Activated naive CD4-positive, alpha-beta T cell treated with anti-CD3 and anti-CD28 coated beads, Interleukin-2, amount 50 U/mL, for 72 hours (primary cell): ENCODE measurements at regions not wholly inside any gene's neighbourhood (a gene's known extent, or its start where the extent isn't known, plus 50 kb on each side); places are given as distances from the start of the nearest gene placed in this dataset.

Experiments
- ATAC-seq, 2 donors: fragments of 150-1000 bp; cut with Tn5 transposase; 2 replicates each; pipeline ENCODE4 v1.10.0; 2021; ENCODE audit warnings: mild to moderate bottlenecking in 2 of 2, moderate library complexity in 2 of 2
- DNase-seq, 2 donors: peaks; one replicate each; pipeline ENCODE4 v3.0.0; 2021 to 2022; ENCODE audit warnings: low spot score in 2 of 2
- H3K27ac Mint-ChIP-seq, 2 donors: one replicate each; pipeline ENCODE4 v1.8.0; 2022; ENCODE audit warnings: mild to moderate bottlenecking in 2 of 2, mixed read lengths in 2 of 2
- H3K36me3 Mint-ChIP-seq, 2 donors: one replicate each; pipeline ENCODE4 v1.8.0; 2022; ENCODE audit warnings: mixed read lengths in 2 of 2
- H3K9me3 Mint-ChIP-seq, 2 donors: one replicate each; pipeline ENCODE4 v1.8.0; 2022; ENCODE audit warnings: mixed read lengths in 2 of 2

DNA sequence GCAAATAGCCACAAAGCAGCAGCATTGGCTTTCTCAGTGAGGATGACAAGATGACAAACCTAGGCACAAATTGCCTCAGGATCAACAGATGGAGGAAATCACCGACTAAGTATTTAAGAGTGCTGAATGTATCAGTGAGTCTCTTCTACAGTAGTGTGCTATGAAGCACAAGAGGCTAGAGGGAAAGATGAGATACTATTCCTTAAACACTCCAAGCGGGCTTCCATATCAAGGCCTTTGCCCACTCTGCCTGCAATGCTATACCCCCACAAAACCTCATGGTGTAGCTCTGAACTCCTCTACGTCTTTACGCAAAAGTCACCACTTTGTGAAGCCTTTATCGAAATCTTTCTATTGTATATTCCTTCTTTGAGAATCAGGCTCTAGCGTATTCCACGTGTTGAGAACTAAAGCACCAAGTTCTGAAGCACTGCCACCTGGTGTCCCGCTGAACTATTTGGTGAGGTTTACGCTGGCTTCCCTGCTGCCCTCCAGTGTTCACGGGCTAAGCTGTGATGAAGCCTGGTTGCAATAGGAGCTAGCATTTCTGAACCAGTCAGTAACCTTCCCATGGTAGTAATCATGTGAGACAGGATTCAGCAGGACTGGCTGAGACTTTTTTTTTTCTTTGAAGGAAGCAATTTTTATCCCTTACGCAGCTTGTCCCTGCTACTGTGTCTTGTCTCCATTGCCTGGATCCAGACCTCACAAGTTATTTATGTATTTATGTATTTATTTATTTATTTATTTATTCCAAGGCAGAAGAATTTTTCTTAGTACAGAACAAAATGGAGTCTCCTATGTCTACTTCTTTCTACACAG, 426.5 kb upstream of the OR4E1 start:
- DNase-seq (peak in 1 of 2 donors; percentile 36), ATAC-seq (peak; percentile 75 to 76)
- Mint-ChIP-seq H3K36me3 (no peaks in the 10 kb centered on the region), H3K9me3 (no peaks in the 10 kb centered on the region), H3K27ac (no peak overlapping the region)

DNA sequence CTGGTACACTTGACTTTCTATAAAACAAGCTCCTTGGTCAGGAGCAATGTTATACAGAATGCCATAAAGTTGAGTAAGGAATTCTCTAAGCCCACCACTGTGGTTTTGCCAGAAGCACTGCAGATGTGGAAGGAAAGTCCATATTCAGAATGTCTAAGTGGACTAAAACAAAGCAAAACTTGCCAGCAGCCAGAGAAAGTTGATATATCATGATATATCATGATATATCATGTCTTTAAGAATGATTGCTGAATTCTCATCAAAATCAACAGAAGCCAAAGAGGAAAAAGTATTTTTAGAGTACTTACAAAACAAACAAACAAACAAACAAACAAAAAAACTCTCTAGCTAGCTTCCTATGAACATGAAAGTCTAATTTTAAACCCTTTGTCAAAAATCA, 424.8 kb upstream of the OR4E1 start:
- ATAC-seq (no peak), DNase-seq (no peak)
- Mint-ChIP-seq H3K27ac (no peak overlapping the region), H3K36me3 (no peaks in the 10 kb centered on the region), H3K9me3 (no peaks in the 10 kb centered on the region)

- ATAC-seq (peak; percentile 43 to 53), DNase-seq (no peak)
- Mint-ChIP-seq H3K36me3 (no peaks in the 10 kb centered on the region), H3K27ac (peak overlapping the region; percentile 47 to 64), H3K9me3 (no peaks in the 10 kb centered on the region)
Measured at GRCh38 chr14:22097586-22098292, 424.1 kb upstream of the OR4E1 start.

GRCh38 chr14:22097072-22097471, 423.5 kb upstream of the OR4E1 start:
- no peaks in the 10 kb centered on the region for H3K36me3 Mint-ChIP-seq
- peak overlapping the region in 1 of 2 donors; percentile 83 for H3K27ac Mint-ChIP-seq
- H3K9me3 Mint-ChIP-seq: no peaks in the 10 kb centered on the region
- no peak for DNase-seq
- no peak for ATAC-seq

- Mint-ChIP-seq H3K36me3 (no peaks in the 10 kb centered on the region), H3K9me3 (no peaks in the 10 kb centered on the region), H3K27ac (peak overlapping the region in 1 of 2 donors; percentile 83)
- ATAC-seq (peak; percentile 66 to 81), DNase-seq (no peak)
Measured at GRCh38 chr14:22096514-22096895, 422.9 kb upstream of the OR4E1 start.

- peak overlapping the region in 1 of 2 donors; percentile 83 for H3K27ac Mint-ChIP-seq
- H3K36me3 Mint-ChIP-seq: no peaks in the 10 kb centered on the region
- H3K9me3 Mint-ChIP-seq: no peaks in the 10 kb centered on the region
- ATAC-seq (peak in 1 of 2 donors; percentile 30), DNase-seq (no peak)
Measured at GRCh38 chr14:22095860-22096513, 422.4 kb upstream of the OR4E1 start.

GRCh38 chr14:22089940-22090339, 416.3 kb upstream of the OR4E1 start:
- no peak for DNase-seq
- ATAC-seq: no peak
- Mint-ChIP-seq H3K27ac (no peak overlapping the region), H3K9me3 (no peaks in the 10 kb centered on the region), H3K36me3 (no peaks in the 10 kb centered on the region)

GRCh38 chr14:22088614-22089342, 415.2 kb upstream of the OR4E1 start:
- Mint-ChIP-seq H3K9me3 (no peaks in the 10 kb centered on the region), H3K27ac (no peak overlapping the region), H3K36me3 (no peaks in the 10 kb centered on the region)
- no peak for DNase-seq
- no peak for ATAC-seq

DNA sequence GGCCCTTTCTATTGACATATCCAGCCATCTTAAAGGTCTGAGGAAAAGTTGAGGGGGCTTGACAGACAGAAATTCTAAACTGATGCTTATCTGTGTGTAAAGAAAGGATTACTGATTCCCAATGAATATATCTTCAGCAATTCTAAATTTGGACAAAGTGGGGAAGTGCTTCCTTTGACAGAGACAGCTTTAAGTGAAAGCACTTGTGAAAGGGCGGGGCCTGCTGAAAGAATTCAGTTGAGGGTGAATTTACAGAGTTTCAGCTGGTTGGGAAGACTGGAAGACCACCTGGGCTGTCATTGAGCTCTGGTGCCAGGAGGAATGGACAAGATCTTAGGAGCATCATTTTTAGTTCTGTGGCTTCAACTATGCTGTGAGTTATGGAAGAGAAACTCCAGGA, 412.5 kb upstream of the OR4E1 start:
- no peaks in the 10 kb centered on the region for H3K36me3 Mint-ChIP-seq
- no peaks in the 10 kb centered on the region for H3K9me3 Mint-ChIP-seq
- DNase-seq (no peak), ATAC-seq (no peak)
- H3K27ac Mint-ChIP-seq: peak overlapping the region in 1 of 2 donors; percentile 81

DNA sequence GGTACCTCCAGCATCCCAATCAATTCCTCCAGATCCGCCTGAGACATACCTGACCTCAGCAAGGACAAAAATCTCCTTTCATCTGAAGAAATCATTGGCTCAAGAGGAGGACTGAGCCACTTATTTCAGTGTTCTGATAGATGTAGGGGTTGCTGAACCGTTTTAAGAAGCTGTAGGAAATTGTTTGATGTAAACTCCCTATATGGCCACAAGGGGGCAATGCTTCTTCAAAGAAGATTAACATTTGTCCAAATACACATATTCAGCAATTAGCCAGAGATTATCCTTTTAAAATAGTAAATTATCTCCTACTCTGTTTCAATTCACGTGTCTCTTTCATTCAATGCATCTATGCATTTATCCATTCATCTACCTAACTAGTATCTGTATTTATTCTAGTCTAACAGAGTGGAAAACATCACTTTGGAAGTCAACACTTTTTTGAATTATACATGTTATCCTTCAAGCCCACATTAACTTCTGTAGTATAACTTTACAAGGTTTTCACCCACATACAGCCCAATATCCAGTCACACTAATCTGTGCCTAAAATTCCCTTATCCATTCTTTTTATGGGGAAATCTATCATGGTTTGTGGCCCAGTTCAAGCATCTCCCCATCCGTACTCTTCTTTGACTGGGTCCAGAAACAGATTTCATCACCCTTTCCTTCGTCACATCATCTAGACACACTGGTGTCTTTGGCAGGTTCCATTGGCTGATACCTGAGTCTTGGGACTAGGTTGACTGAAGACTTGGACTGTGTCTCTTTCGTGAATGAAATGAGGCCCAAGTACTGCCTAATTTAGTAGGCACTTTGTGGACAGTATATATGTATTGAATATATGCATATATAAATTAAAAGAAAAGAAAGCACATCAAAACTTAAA, 411.0 kb upstream of the OR4E1 start:
- DNase-seq: no peak
- peak; percentile 50 to 52 for ATAC-seq
- Mint-ChIP-seq H3K9me3 (no peaks in the 10 kb centered on the region), H3K27ac (peak overlapping the region; percentile 56 to 85), H3K36me3 (no peaks in the 10 kb centered on the region)

GRCh38 chr14:22081337-22081736, 407.7 kb upstream of the OR4E1 start:
- DNase-seq (no peak), ATAC-seq (no peak)
- Mint-ChIP-seq H3K9me3 (no peaks in the 10 kb centered on the region), H3K27ac (no peak overlapping the region), H3K36me3 (no peaks in the 10 kb centered on the region)

DNA sequence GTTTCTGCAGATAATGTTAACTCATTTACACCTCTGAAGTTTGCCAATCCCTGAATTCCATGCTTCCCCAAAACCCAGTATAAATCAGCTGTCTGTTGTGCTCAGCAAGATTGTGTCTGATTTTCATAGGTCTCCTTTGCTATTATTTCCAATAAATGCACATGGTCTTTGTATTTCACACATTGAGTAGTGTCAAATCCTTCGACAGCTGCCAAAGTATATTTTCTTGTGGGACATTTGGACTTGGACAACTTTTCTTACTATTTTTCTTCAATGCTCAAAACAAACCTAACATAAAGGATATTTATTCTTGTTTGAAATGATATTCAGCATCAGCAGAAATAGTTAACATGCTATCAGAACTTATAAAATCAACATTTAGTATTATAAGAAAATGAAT, 406.1 kb upstream of the OR4E1 start:
- H3K27ac Mint-ChIP-seq: no peak overlapping the region
- H3K9me3 Mint-ChIP-seq: no peaks in the 10 kb centered on the region
- H3K36me3 Mint-ChIP-seq: no peaks in the 10 kb centered on the region
- DNase-seq: no peak
- no peak for ATAC-seq

GRCh38 chr14:22073801-22074200, 400.2 kb upstream of the OR4E1 start:
- no peak for ATAC-seq

GRCh38 chr14:22071006-22071405, 397.4 kb upstream of the OR4E1 start:
- ATAC-seq (peak; percentile 74 to 84), DNase-seq (peak in 1 of 2 donors; percentile 15)
- Mint-ChIP-seq H3K27ac (peak overlapping the region; percentile 60 to 80), H3K36me3 (no peaks in the 10 kb centered on the region), H3K9me3 (no peaks in the 10 kb centered on the region)

More at GRCh38 chr14:22073801-22074200, 400.2 kb upstream of the OR4E1 start:
- H3K27ac Mint-ChIP-seq: peak overlapping the region in 1 of 2 donors; percentile 79
- H3K36me3 Mint-ChIP-seq: no peaks in the 10 kb centered on the region
- no peak for DNase-seq
- H3K9me3 Mint-ChIP-seq: no peaks in the 10 kb centered on the region

DNA sequence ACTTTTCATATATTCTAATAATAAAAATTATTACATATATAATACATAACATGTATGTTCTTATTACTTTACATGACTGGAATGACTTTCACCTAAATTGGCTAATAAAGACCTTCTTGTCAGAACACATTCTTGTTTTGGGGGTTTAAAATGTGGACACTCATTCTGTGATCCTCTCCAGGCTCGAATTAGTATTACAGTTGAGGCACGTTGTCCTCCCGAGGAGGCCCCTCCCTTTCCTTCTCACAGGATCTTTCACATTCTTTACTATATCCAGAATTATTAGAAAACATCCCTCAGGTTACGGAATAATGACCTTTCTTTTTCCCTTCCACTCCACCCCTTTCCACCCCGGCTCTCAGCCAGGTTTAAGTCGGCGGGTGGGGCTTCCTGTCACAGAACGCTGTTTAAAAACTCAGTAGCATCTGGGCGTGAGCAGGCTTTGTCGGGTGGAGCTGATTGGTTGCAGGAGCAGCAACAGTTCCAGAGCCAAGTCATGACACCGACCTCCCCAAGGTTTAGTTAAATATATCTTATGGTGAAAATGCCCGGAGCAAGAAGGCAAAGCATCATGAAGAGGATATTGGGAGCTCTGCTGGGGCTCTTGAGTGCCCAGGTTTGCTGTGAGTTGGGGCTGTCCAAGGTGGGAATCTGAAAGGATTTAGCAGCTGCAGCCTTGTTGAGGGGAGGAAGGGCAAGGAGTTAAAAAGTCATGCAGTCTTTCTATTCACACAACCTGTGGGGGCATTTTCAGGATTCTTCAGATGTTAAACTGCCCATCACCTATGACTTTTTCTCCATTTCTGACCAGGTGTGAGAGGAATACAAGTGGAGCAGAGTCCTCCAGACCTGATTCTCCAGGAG, 396.7 kb upstream of the OR4E1 start:
- DNase-seq (peak in 1 of 2 donors; percentile 32), ATAC-seq (peak; percentile 80 to 88)
- Mint-ChIP-seq H3K27ac (peak overlapping the region; percentile 80 to 96), H3K9me3 (no peaks in the 10 kb centered on the region), H3K36me3 (no peaks in the 10 kb centered on the region)
